ENCODE measurements at regions not wholly inside any gene's neighbourhood (a gene's known extent, or its start where the extent isn't known, plus 50 kb on each side); places are given as distances from the start of the nearest gene placed in this dataset.

GRCh38 chr12:42798811-42799438 lies 209.4 kb upstream of the PRICKLE1 start:
- TF ChIP-seq CTCF (IDR thresholded peaks at IDR 0.05): no peak
- TF ChIP-seq EP300 (IDR thresholded peaks at IDR 0.05): no peak

Measured in tibial nerve (tissue), 4 donors.